ENCODE measurements at regions not wholly inside any gene's neighbourhood (a gene's known extent, or its start where the extent isn't known, plus 50 kb on each side); places are given as distances from the start of the nearest gene placed in this dataset.
"Not testable (repeated sequence)": the region's sequence is repeated elsewhere in the genome, so short reads cannot be mapped to it uniquely, and the experiment has no call there.

- not testable (repeated sequence) for TF ChIP-seq CTCF (conservative IDR thresholded peaks at IDR 0.05; ENCODE audit: low read depth in 2 of 2); EZH2 (IDR thresholded peaks at IDR 0.05; ENCODE audit: low read depth, unreplicated experiment); STAT1 (IDR thresholded peaks at IDR 0.05; ENCODE audit: unreplicated experiment); POLR2AphosphoS5 (IDR thresholded peaks at IDR 0.05; ENCODE audit: low read depth); CREB1 (CRISPR knock-in tag; IDR thresholded peaks at IDR 0.05; ENCODE audit: low read depth); JUNB (IDR thresholded peaks at IDR 0.05; ENCODE audit: unreplicated experiment); ZNF331 (CRISPR knock-in tag; IDR thresholded peaks at IDR 0.05; ENCODE audit: low read depth); EZH2phosphoT487 (IDR thresholded peaks at IDR 0.05; ENCODE audit: unreplicated experiment); ETS1 (IDR thresholded peaks at IDR 0.05)
- TF ChIP-seq, protein P1, sequence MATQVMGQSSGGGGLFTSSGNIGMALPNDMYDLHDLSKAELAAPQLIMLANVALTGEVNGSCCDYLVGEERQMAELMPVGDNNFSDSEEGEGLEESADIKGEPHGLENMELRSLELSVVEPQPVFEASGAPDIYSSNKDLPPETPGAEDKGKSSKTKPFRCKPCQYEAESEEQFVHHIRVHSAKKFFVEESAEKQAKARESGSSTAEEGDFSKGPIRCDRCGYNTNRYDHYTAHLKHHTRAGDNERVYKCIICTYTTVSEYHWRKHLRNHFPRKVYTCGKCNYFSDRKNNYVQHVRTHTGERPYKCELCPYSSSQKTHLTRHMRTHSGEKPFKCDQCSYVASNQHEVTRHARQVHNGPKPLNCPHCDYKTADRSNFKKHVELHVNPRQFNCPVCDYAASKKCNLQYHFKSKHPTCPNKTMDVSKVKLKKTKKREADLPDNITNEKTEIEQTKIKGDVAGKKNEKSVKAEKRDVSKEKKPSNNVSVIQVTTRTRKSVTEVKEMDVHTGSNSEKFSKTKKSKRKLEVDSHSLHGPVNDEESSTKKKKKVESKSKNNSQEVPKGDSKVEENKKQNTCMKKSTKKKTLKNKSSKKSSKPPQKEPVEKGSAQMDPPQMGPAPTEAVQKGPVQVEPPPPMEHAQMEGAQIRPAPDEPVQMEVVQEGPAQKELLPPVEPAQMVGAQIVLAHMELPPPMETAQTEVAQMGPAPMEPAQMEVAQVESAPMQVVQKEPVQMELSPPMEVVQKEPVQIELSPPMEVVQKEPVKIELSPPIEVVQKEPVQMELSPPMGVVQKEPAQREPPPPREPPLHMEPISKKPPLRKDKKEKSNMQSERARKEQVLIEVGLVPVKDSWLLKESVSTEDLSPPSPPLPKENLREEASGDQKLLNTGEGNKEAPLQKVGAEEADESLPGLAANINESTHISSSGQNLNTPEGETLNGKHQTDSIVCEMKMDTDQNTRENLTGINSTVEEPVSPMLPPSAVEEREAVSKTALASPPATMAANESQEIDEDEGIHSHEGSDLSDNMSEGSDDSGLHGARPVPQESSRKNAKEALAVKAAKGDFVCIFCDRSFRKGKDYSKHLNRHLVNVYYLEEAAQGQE (IDR thresholded peaks at IDR 0.05; ENCODE audit: unreplicated experiment) = not testable (repeated sequence)
These were observed 98.1 kb downstream of the RTP4 start for GRCh38 chr3:187466306-187466705.

Data from GM23338 (cell line).